HG02571 (cell line): ENCODE measurements at regions not wholly inside any gene's neighbourhood (a gene's known extent, or its start where the extent isn't known, plus 50 kb on each side); places are given as distances from the start of the nearest gene placed in this dataset.
A peak's percentile ranks its signal among the peaks of the same experiment; 100 is the strongest.

Experiments
- ATAC-seq: cut with Tn5 transposase; IDR thresholded peaks from one replicate; pipeline ENCODE4 v1.9.1; 2021; ENCODE audit warnings: mild to moderate bottlenecking, moderate library complexity; ENCODE audit not compliant: unreplicated experiment

DNA sequence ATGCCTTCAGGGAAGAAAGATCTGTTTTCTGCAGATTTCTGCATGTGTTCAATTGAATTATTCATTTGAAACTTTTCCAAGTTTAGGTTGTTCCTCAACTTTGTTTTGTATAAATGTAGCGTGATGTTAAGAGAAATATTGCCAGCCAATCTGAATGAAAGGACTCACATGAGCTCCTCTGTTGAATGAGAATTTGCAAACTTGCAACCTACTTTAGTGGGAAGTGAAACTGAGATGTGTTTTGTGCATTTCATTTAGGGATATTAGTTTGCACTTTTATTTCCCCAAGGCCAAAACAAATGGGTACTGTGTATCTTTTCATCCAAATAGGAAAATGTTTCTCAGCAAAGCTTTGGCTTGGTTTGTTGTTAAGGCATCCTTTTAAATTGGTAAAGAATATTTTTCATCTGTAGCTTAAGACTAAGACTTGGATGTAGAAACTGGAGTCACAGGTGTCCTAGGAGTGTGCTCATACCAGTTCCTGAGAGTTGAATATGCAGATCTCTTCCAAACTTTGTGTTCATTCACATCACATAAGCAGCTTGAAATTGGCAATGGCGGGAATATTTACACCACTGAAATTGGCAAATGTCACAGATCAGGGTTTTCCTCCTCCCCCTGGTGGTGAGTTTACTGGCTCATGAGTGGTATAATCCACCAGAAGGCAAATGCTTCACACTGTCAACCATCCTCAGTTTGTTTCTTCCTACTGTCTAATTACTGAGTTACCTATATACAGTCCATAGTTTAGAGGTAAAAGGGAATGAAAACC is 193.6 kb upstream of the BANK1 start:
- ATAC-seq: no peak

DNA sequence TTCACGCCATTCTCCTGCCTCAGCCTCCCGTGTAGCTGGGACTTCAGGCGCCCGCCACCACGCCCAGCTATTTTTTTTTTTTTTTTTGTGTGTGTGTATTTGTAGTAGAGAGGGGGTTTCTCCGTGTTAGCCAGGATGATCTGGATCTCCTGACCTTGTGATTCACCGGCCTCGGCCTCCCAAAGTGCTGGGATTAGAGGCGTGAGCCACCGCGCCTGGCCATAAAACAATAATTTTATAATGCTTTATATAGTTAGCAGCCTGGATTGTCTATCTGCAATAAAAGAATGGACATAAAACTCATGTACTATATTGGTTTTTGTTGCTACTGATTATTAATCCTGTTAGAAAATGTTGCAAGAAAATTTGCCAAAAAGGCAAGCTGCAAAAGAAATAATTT is 195.9 kb upstream of the BANK1 start:
- no peak for ATAC-seq

GRCh38 chr4:101593666-101594065 is 196.9 kb upstream of the BANK1 start:
- no peak for ATAC-seq

DNA sequence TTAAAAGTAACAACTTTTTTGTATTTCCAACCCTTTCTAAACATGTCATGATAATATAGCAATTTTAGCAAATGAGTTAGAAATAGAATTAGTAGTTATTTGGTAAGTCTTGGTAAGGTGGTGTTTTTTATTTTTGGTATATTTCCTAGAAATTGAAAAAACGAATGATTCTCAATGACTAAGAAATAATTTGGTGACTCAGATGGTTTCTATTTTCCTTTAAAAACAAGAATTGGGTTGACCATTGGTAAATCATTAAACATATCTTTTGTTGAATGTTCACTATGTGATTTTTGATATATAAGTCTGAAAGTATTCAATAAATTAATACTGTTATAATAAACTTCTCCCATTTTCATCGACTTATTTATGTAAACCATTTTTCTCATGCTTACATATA is 206.2 kb upstream of the BANK1 start:
- no peak for ATAC-seq

DNA sequence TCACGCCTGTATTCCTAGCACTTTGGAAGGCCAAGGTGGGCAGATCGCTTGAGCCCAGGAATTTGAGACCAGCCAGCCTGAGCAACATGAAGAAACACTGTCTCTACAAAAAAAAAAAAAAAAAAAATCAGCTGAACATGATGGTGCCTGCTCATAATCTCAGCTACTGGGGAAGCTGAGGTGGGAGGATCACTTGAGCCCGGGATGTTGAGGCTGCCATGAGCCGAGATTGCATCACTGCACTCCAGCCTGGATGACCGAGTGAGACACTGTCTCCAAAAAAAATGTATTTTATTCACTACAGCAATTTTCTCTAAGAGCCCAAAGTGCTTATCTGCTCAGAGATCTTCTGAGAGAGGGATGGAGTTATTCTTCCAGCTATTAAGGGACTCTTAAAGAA is 215.8 kb upstream of the PPP3CA start:
- ATAC-seq: no peak

DNA sequence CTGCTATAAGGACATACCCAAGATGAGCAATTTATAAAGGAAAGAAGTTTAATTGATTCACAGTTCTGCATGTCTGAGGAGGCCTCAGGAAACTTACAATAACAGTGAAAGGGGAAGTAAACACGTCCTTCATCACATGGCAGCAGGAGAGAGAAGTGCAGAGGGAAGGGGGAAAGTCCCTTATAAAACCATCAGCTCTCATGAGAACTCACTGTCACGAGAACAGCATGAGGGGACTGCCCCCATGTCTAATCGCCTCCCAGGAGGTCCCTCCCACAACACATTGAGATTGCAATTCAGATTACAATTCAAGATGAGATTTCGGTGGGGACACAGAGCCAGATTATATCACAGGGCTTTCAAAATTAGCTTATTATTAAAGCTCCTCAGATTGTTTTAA is 209.5 kb upstream of the PPP3CA start:
- ATAC-seq: no peak

GRCh38 chr4:101555341-101555880 is 208.1 kb upstream of the PPP3CA start:
- no peak for ATAC-seq

DNA sequence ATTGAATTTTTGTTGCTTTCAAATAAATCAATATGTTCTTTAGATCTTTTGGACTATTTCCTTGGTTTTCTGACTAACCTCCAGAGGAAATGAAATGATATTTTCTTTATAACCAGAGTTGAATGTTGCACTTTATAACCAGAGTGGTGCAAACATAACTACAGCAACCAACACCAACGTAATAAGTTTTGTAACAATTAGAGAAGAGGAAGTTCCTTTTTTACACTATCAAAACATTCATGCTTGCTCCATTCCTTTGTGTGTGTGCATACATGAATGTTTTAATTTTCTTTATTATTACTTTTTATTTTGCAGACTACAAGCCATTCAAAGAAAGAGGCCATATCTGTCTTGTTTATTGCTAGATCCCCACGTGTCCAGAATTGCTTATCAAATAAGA is 193.0 kb upstream of the PPP3CA start:
- ATAC-seq: no peak

GRCh38 chr4:101528526-101528925 is 181.2 kb upstream of the PPP3CA start:
- no peak for ATAC-seq

- ATAC-seq: peak; percentile 89
Measured at GRCh38 chr4:101527188-101527587, 179.9 kb upstream of the PPP3CA start.

GRCh38 chr4:101515566-101515965 is 168.2 kb upstream of the PPP3CA start:
- ATAC-seq: no peak

DNA sequence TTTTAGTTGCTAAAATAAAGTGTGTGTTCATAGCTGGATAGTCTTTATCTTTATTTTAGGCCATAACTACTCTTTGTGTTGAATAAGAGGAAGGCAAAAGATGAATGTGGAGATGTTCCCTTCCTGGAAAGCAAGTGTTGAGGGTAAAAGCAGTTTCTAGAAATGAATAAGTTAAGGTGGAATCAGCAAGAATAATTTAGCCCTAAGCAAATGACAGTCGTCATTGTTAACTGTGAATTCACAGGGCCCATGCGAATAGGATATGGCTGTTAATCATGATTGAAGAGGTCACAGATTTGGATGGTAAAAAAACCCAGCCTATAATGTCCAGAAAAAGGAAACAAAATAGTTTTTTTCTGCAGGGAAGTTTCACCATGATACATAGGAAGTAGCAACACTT is 167.8 kb upstream of the PPP3CA start:
- ATAC-seq: no peak

DNA sequence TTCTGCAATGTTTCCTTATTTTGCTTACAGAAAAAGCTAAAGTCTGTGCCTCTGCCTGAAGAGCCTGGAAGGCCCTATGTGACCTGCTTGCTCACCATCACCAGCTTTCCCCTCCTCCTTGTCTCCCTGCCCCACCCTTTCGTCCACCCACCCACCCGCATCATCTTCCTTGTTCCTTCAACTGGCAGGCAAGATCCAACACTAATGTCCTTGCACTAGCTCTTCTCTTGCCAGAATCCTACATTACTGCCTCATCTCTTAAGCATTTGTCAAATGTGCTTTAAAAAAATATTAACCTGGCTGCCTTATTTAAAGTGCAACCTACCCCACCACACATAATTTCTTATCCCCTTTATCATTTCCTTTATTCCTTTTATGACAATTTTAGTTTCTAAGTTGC is 165.1 kb upstream of the PPP3CA start:
- no peak for ATAC-seq

DNA sequence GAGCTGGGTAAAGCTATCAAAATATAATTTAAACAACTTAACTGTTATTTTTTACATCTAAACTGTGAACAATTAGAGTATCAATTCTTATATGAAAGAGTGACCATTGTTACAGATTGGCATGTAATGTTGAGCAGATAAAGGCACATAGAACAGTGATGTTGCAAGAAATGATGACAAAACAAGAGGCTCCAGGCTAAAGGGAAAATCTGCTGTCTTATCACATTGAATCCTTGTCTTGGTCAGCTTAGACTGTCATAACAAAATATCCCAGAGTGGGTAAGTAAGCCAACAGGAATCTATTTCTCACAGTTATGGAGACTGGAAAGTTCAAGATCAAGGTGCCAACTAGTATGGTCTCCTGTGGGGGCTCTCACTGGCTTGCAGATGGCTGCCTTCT is 154.1 kb upstream of the PPP3CA start:
- ATAC-seq: no peak

GRCh38 chr4:101500742-101501141 is 153.4 kb upstream of the PPP3CA start:
- ATAC-seq: no peak

- ATAC-seq: no peak
Measured at GRCh38 chr4:101475246-101475645, 127.9 kb upstream of the PPP3CA start.

GRCh38 chr4:101471201-101471600 is 123.9 kb upstream of the PPP3CA start:
- ATAC-seq: no peak

DNA sequence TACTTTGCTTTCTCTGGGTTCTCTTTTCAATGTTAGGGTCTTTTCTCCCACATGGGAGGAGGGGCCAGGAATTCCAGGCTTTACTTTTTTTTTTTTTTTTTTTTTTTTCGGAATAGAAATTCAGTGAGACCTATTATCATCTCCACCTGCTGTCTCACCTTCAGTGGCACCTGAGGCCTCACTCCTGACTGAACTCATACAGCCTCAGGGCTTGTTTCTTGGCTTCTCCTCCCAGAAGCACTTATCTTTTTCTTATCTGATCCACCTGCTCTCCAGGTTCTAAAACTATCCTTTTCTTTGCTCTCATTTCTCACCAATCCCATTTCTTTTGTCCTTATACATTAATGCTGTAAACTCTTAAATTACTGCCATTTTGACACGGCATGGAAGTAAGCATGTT is 117.3 kb upstream of the PPP3CA start:
- no peak for ATAC-seq

DNA sequence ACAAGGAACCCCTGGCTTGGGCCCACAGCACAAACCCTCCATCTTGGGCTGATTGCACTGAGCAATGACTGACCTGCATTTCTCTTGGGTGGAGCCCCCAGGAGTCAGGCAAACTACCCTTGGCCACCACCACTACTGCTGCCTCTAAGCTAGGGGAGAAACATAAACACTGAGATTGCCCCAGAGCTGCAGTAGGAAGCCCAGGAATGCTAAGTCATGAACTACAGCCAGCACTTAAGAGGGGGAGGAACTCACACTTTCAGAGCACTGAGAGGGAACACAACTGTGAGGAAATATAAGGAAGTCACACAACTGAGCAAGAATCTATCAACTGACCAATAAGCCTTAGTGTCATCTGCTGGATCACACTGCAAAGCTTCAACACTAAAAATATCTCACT is 111.6 kb upstream of the PPP3CA start:
- ATAC-seq: no peak

GRCh38 chr4:101458473-101458872 is 111.1 kb upstream of the PPP3CA start:
- no peak for ATAC-seq

GRCh38 chr4:101451086-101451485 is 103.8 kb upstream of the PPP3CA start:
- no peak for ATAC-seq

DNA sequence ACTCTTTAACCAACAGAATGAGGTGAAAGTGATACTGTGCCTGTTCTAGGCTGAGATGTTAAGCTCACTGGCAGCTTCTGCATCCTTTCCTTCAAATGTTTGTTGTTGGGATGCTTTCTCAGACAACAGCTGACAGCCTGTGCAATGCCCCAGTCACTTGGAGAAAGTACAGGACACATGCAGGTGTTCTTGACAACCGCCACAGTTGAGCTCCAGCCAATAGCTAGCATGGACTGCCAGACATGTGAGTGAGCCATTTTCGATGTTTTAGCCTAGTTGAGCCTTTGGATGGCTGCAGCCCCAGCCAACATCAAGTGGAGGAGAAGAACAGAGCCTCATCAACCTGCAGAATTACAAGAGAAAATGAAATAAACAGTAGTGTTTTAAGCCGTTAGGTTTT is 94.1 kb upstream of the PPP3CA start:
- ATAC-seq: no peak

DNA sequence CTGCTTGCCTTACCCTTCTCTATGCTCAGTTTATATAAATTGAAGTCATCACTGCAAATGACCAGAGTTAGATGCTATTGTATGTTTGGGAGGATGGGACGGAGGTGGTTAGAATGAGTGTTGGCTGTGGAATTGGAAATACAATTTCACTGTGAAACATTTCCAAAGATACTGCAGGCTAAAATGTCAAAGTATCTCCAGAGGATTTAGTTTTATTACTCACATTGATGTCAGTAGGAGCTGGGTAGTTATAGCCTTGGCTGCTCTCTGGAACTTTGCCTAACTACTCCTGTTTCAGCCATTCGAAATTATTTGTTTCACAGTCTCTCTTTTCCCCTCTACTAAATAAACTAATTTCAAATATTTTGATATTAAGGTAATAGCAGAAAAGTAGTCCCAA is 92.6 kb upstream of the PPP3CA start:
- no peak for ATAC-seq
